ENCODE measurements at regions not wholly inside any gene's neighbourhood (a gene's known extent, or its start where the extent isn't known, plus 50 kb on each side); places are given as distances from the start of the nearest gene placed in this dataset.

DNA sequence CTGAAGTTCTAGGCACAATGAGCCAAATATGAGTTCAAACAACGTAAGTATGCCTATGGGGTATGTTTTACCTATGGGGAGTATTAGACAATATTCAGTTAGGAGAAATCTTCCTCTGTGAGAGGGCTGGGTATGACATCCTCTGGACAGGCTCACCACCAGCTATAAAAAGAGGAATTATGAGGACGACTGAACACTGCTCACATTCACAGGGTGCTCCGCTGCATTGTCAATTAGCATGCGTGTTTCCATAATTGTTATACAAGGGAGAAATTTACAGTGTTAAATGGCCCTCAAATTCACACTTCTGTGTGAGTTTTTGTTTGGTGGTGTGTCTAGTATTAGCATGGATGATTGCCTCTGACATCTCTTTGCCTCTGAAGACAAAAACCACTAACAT, 700.4 kb downstream of the BCL11A start:
- Histone ChIP-seq H3K27me3 (ENCODE audit: control insufficient read depth, insufficient read depth, low read length) (no peaks in the 10 kb centered on the region), H3K4me1 (ENCODE audit: control insufficient read depth, insufficient read depth, low read length, poor library complexity, severe bottlenecking) (no peaks in the 10 kb centered on the region), H3K9me3 (ENCODE audit: control insufficient read depth in 2 of 2, low read length in 2 of 2) (no peaks in the 10 kb centered on the region), H3K27ac (ENCODE audit: insufficient read depth, low read length, poor library complexity, severe bottlenecking) (no peak overlapping the region), H3K4me3 (ENCODE audit: low read depth, low read length) (no peak overlapping the region), H3K36me3 (ENCODE audit: control insufficient read depth, insufficient read depth, low read length) (no peaks in the 10 kb centered on the region)
- H3K4me3 Mint-ChIP-seq, result no peak overlapping the region
- H3K36me3 Mint-ChIP-seq, result no peaks in the 10 kb centered on the region
- H3K27me3 Mint-ChIP-seq, result no peaks in the 10 kb centered on the region
- H3K9me3 Mint-ChIP-seq, result peaks cover 0 to 3% (median 0%) of the 10 kb centered on the region in 7 donors
- no peak for DNase-seq
- H3K27ac Mint-ChIP-seq, result no peak overlapping the region
- ATAC-seq (ENCODE audit: low read depth in 2 of 2), result no peak
- no peaks in the 10 kb centered on the region for H3K4me1 Mint-ChIP-seq

GRCh38 chr2:59851836-59852475, 701.5 kb downstream of the BCL11A start:
- H3K4me3 Mint-ChIP-seq, result no peak overlapping the region
- Histone ChIP-seq H3K9me3 (ENCODE audit: control insufficient read depth in 2 of 2, low read length in 2 of 2) (no peaks in the 10 kb centered on the region), H3K4me1 (ENCODE audit: control insufficient read depth, insufficient read depth, low read length, poor library complexity, severe bottlenecking) (no peaks in the 10 kb centered on the region), H3K4me3 (ENCODE audit: low read depth, low read length) (no peak overlapping the region), H3K27me3 (ENCODE audit: control insufficient read depth, insufficient read depth, low read length) (no peaks in the 10 kb centered on the region), H3K27ac (ENCODE audit: insufficient read depth, low read length, poor library complexity, severe bottlenecking) (no peak overlapping the region), H3K36me3 (ENCODE audit: control insufficient read depth, insufficient read depth, low read length) (no peaks in the 10 kb centered on the region)
- no peaks in the 10 kb centered on the region for H3K4me1 Mint-ChIP-seq
- H3K27ac Mint-ChIP-seq, result no peak overlapping the region
- H3K9me3 Mint-ChIP-seq, result peaks cover 0 to 1% (median 0%) of the 10 kb centered on the region in 7 donors
- ATAC-seq (ENCODE audit: low read depth in 2 of 2) (no peak), DNase-seq (no peak)
- H3K27me3 Mint-ChIP-seq, result no peaks in the 10 kb centered on the region
- H3K36me3 Mint-ChIP-seq, result no peaks in the 10 kb centered on the region

- Histone ChIP-seq H3K4me1 (ENCODE audit: control insufficient read depth, insufficient read depth, low read length, poor library complexity, severe bottlenecking) (no peaks in the 10 kb centered on the region), H3K4me3 (ENCODE audit: low read depth, low read length) (no peak overlapping the region), H3K9me3 (ENCODE audit: control insufficient read depth in 2 of 2, low read length in 2 of 2) (no peaks in the 10 kb centered on the region), H3K36me3 (ENCODE audit: control insufficient read depth, insufficient read depth, low read length) (no peaks in the 10 kb centered on the region), H3K27me3 (ENCODE audit: control insufficient read depth, insufficient read depth, low read length) (no peaks in the 10 kb centered on the region), H3K27ac (ENCODE audit: insufficient read depth, low read length, poor library complexity, severe bottlenecking) (no peak overlapping the region)
- no peak overlapping the region for H3K27ac Mint-ChIP-seq
- H3K4me1 Mint-ChIP-seq, result no peaks in the 10 kb centered on the region
- ATAC-seq (ENCODE audit: low read depth in 2 of 2), result no peak
- no peaks in the 10 kb centered on the region for H3K27me3 Mint-ChIP-seq
- no peak overlapping the region for H3K4me3 Mint-ChIP-seq
- no peaks in the 10 kb centered on the region for H3K36me3 Mint-ChIP-seq
- DNase-seq, result no peak
- peaks cover 0 to 1% (median 0%) of the 10 kb centered on the region in 7 donors for H3K9me3 Mint-ChIP-seq
Observed at GRCh38 chr2:59850554-59850953, 702.9 kb downstream of the BCL11A start.

DNA sequence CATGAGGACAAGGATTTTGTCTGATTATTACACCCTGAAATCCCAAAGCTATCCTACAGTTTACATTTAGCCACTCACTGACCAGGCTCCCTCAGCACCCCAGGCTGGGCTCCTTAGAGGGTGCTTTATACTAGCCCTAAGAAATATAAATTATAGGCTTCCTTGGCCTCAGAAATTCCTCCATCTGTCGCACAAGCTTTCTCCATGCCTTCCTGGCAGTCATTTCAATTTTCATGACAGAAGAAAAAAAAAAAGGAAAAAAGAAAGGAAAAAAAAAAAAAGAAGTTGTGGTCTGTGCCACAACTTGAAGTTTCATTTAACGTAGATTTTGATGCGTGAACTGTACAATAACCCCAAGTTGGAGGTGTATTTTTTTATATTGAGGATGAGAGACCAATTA, 719.5 kb downstream of the BCL11A start:
- Mint-ChIP-seq H3K4me1 (no peaks in the 10 kb centered on the region), H3K4me3 (no peak overlapping the region), H3K27me3 (no peaks in the 10 kb centered on the region), H3K36me3 (no peaks in the 10 kb centered on the region), H3K27ac (no peak overlapping the region), H3K9me3 (peaks cover 0 to 7% (median 4%) of the 10 kb centered on the region in 7 donors)
- no peak overlapping the region for H3K4me3 ChIP-seq (ENCODE audit: low read depth, low read length)
- no peaks in the 10 kb centered on the region for H3K27me3 ChIP-seq (ENCODE audit: control insufficient read depth, insufficient read depth, low read length)
- no peaks in the 10 kb centered on the region for H3K4me1 ChIP-seq (ENCODE audit: control insufficient read depth, insufficient read depth, low read length, poor library complexity, severe bottlenecking)
- DNase-seq (no peak), ATAC-seq (ENCODE audit: low read depth in 2 of 2) (no peak)
- H3K27ac ChIP-seq (ENCODE audit: insufficient read depth, low read length, poor library complexity, severe bottlenecking), result no peak overlapping the region
- no peaks in the 10 kb centered on the region for H3K9me3 ChIP-seq (ENCODE audit: control insufficient read depth in 2 of 2, low read length in 2 of 2)
- no peaks in the 10 kb centered on the region for H3K36me3 ChIP-seq (ENCODE audit: control insufficient read depth, insufficient read depth, low read length)

- Histone ChIP-seq H3K4me1 (ENCODE audit: control insufficient read depth, insufficient read depth, low read length, poor library complexity, severe bottlenecking) (no peaks in the 10 kb centered on the region), H3K36me3 (ENCODE audit: control insufficient read depth, insufficient read depth, low read length) (no peaks in the 10 kb centered on the region), H3K27me3 (ENCODE audit: control insufficient read depth, insufficient read depth, low read length) (no peaks in the 10 kb centered on the region), H3K9me3 (ENCODE audit: control insufficient read depth in 2 of 2, low read length in 2 of 2) (no peaks in the 10 kb centered on the region), H3K27ac (ENCODE audit: insufficient read depth, low read length, poor library complexity, severe bottlenecking) (no peak overlapping the region), H3K4me3 (ENCODE audit: low read depth, low read length) (no peak overlapping the region)
- no peaks in the 10 kb centered on the region for H3K36me3 Mint-ChIP-seq
- H3K27ac Mint-ChIP-seq, result no peak overlapping the region
- peaks cover 0 to 7% (median 4%) of the 10 kb centered on the region in 7 donors for H3K9me3 Mint-ChIP-seq
- no peaks in the 10 kb centered on the region for H3K27me3 Mint-ChIP-seq
- H3K4me1 Mint-ChIP-seq, result no peaks in the 10 kb centered on the region
- ATAC-seq (ENCODE audit: low read depth in 2 of 2) (no peak), DNase-seq (no peak)
- no peak overlapping the region for H3K4me3 Mint-ChIP-seq
Observed at GRCh38 chr2:59830601-59831000, 722.9 kb downstream of the BCL11A start.

GRCh38 chr2:59827677-59828076, 725.8 kb downstream of the BCL11A start:
- no peaks in the 10 kb centered on the region for H3K27me3 Mint-ChIP-seq
- H3K4me3 Mint-ChIP-seq, result no peak overlapping the region
- no peaks in the 10 kb centered on the region for H3K36me3 Mint-ChIP-seq
- H3K27me3 ChIP-seq (ENCODE audit: control insufficient read depth, insufficient read depth, low read length), result no peaks in the 10 kb centered on the region
- H3K4me3 ChIP-seq (ENCODE audit: low read depth, low read length), result no peak overlapping the region
- H3K4me1 Mint-ChIP-seq, result no peaks in the 10 kb centered on the region
- no peaks in the 10 kb centered on the region for H3K9me3 ChIP-seq (ENCODE audit: control insufficient read depth in 2 of 2, low read length in 2 of 2)
- H3K4me1 ChIP-seq (ENCODE audit: control insufficient read depth, insufficient read depth, low read length, poor library complexity, severe bottlenecking), result no peaks in the 10 kb centered on the region
- no peak for DNase-seq
- H3K9me3 Mint-ChIP-seq, result peaks cover 0 to 3% (median 2%) of the 10 kb centered on the region in 7 donors
- H3K36me3 ChIP-seq (ENCODE audit: control insufficient read depth, insufficient read depth, low read length), result no peaks in the 10 kb centered on the region
- no peak for ATAC-seq (ENCODE audit: low read depth in 2 of 2)
- no peak overlapping the region for H3K27ac Mint-ChIP-seq
- H3K27ac ChIP-seq (ENCODE audit: insufficient read depth, low read length, poor library complexity, severe bottlenecking), result no peak overlapping the region

DNA sequence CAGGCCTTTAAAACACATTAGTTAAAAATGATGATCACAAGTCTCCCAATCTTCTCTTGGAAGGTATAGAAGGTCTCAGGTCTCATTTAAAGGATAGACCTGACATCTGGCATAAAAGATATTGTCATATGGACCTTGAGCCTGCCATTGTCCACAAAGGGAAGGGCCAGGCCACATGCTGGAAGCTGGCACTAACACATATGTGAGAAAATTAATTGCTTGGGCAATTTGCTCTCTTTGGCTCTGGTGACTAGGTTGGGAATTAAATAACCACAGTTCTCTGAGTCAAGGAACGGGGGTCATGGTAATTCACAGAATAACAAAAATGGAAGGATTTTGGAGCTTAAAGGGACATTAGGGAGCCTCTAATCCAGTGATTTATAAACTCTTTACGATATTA, 727.3 kb downstream of the BCL11A start:
- H3K4me3 ChIP-seq (ENCODE audit: low read depth, low read length), result no peak overlapping the region
- no peaks in the 10 kb centered on the region for H3K36me3 ChIP-seq (ENCODE audit: control insufficient read depth, insufficient read depth, low read length)
- no peak overlapping the region for H3K27ac Mint-ChIP-seq
- ATAC-seq (ENCODE audit: low read depth in 2 of 2) (no peak), DNase-seq (no peak)
- H3K4me1 Mint-ChIP-seq, result no peaks in the 10 kb centered on the region
- H3K4me3 Mint-ChIP-seq, result no peak overlapping the region
- H3K9me3 ChIP-seq (ENCODE audit: control insufficient read depth in 2 of 2, low read length in 2 of 2), result no peaks in the 10 kb centered on the region
- H3K4me1 ChIP-seq (ENCODE audit: control insufficient read depth, insufficient read depth, low read length, poor library complexity, severe bottlenecking), result no peaks in the 10 kb centered on the region
- peaks cover 0 to 2% (median 0%) of the 10 kb centered on the region in 7 donors for H3K9me3 Mint-ChIP-seq
- no peaks in the 10 kb centered on the region for H3K27me3 ChIP-seq (ENCODE audit: control insufficient read depth, insufficient read depth, low read length)
- H3K27me3 Mint-ChIP-seq, result no peaks in the 10 kb centered on the region
- H3K36me3 Mint-ChIP-seq, result no peaks in the 10 kb centered on the region
- no peak overlapping the region for H3K27ac ChIP-seq (ENCODE audit: insufficient read depth, low read length, poor library complexity, severe bottlenecking)

- Mint-ChIP-seq H3K4me3 (no peak overlapping the region), H3K4me1 (no peaks in the 10 kb centered on the region), H3K27ac (no peak overlapping the region), H3K9me3 (peaks cover 0 to 1% (median 0%) of the 10 kb centered on the region in 7 donors), H3K27me3 (no peaks in the 10 kb centered on the region), H3K36me3 (no peaks in the 10 kb centered on the region)
- Histone ChIP-seq H3K4me1 (ENCODE audit: control insufficient read depth, insufficient read depth, low read length, poor library complexity, severe bottlenecking) (no peaks in the 10 kb centered on the region), H3K27ac (ENCODE audit: insufficient read depth, low read length, poor library complexity, severe bottlenecking) (no peak overlapping the region), H3K4me3 (ENCODE audit: low read depth, low read length) (no peak overlapping the region), H3K9me3 (ENCODE audit: control insufficient read depth in 2 of 2, low read length in 2 of 2) (no peaks in the 10 kb centered on the region), H3K27me3 (ENCODE audit: control insufficient read depth, insufficient read depth, low read length) (no peaks in the 10 kb centered on the region), H3K36me3 (ENCODE audit: control insufficient read depth, insufficient read depth, low read length) (no peaks in the 10 kb centered on the region)
- no peak for DNase-seq
- no peak for ATAC-seq (ENCODE audit: low read depth in 2 of 2)
Observed at GRCh38 chr2:59824314-59824713, 729.1 kb downstream of the BCL11A start.

All from CD4-positive, CD25-positive, alpha-beta regulatory T cell (primary cell).